PC-3 (cell line): ENCODE measurements at regions not wholly inside any gene's neighbourhood (a gene's known extent, or its start where the extent isn't known, plus 50 kb on each side); places are given as distances from the start of the nearest gene placed in this dataset.

ENCODE experiments used
- CTCF ChIP-seq: fragments of 300-600 bp; sonication (generic); conservative IDR thresholded peaks from 2 replicates; pipeline ENCODE4 v1.5.1; 2017; ENCODE audit warnings: antibody characterized with exemption, low read depth, mild to moderate bottlenecking, low read length
- EZH2 ChIP-seq: fragments of 300-600 bp; sonication (generic); IDR thresholded peaks from one replicate; pipeline ENCODE4 v1.6.1; 2017; ENCODE audit warnings: antibody characterized with exemption, mild to moderate bottlenecking, low read length; ENCODE audit not compliant: unreplicated experiment
- EZH2phosphoT487 ChIP-seq: fragments of 300-600 bp; sonication (generic); IDR thresholded peaks from 2 replicates; pipeline ENCODE4 v1.6.1; 2018; ENCODE audit warnings: mild to moderate bottlenecking, antibody characterized with exemption, low read length, borderline replicate concordance

- TF ChIP-seq CTCF (no peak), EZH2phosphoT487 (no peak), EZH2 (no peak)
These were observed 133.1 kb upstream of the CNOT2 start for GRCh38 chr12:70110085-70110484.
